CD1c-positive myeloid dendritic cell (primary cell): ENCODE measurements at regions not wholly inside any gene's neighbourhood (a gene's known extent, or its start where the extent isn't known, plus 50 kb on each side); places are given as distances from the start of the nearest gene placed in this dataset.
"Not testable (repeated sequence)": the region's sequence is repeated elsewhere in the genome, so short reads cannot be mapped to it uniquely, and the experiment has no call there.

Experiments
- DNase-seq: peaks from one replicate; pipeline ENCODE4 v3.0.0-alpha.2; 2016; ENCODE audit errors: extremely low spot score

DNA sequence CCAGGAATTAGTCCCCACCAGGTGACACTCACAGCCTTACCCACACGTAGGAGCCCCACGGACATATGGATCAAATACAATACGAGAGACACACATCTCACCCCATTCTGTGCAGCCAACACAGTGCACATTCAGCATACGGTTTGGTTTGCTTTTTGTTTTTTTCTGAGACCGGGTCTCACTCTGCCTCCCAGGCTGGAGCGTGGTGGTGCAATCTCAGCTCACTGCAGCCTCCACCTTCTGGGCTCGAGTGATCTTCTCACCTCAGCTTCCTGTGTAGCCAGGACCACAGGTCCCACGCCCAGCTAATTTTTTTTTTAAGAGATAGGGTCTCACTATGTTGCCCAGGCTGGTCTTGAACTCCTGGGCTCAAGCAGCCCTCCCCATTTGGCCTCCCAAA, 102.8 kb downstream of the POTEB start:
- DNase-seq: not testable (repeated sequence)

DNA sequence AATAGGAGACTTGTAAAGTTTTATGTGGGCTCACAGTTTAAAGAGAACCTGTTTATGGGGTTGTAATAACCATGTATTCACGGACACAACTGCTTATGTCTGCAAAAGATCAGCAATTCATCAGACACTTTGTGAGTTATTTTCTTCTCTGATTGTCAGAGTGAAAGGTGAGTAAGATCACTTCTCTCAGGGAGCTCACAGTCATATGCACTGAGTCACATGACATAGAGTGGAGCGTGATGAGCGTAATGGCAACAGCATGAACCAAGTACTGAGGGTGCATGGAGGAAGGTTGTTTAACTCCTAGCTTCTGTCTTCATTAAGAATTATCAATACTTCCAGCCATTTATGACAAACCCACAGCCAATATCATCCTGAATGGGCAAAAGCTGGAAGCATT, 111.0 kb downstream of the POTEB start:
- DNase-seq: not testable (repeated sequence)

DNA sequence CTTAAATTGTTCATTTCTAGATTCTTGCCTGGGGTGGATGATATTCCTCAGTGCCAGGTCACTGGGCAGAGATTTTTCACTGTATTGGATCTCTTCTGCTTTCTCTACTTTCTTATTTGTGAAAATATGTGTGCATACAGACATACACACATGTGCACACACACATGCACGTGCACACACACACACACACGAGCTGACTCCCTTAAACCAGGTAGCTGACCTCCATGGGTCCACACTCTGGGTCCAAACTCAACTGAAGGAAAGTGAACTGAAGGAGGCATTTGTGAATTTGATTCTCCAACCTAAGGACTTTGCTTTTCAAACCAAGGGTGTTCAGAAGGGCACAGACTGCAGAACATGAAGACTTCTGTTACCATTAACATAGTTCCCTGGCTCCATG, 113.8 kb downstream of the POTEB start:
- DNase-seq: not testable (repeated sequence)

DNA sequence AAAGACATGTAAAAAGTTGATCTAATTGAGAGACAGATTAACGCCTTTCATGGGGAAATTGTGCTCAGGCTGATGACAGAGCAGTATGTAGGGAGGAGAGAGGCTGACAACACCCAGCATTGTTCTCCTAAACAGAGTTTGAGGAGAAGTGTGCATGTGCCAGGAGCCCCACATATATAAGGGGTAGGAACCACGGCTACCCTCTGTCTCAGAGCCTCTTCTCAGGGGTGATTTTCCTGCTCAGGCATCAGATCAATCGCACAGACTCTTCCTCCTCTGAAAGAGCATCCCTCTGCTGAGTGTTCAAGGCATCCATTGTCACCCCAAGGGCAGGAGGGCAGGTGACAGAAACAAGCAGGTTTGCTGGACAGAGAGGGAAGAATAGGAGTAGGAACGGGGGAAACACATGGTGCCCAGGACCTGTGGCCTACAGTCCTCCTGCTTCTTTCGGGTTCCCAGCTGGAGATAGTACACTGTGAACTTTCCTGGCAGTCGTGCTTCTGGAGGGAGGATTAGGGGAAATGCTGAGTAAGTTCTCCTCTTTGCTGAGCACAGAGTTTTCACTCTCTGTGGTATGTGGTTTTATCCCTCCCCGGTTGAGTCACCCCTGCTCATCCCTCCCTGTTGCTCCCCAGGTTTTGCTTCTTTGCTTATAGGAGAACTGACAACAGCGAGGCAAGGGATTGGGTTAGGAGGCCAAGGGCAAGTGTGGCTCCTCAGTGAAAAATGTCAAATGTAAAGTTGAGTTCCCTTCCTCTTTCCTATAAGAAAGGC, 117.1 kb downstream of the POTEB start:
- peak; percentile 0 for DNase-seq

DNA sequence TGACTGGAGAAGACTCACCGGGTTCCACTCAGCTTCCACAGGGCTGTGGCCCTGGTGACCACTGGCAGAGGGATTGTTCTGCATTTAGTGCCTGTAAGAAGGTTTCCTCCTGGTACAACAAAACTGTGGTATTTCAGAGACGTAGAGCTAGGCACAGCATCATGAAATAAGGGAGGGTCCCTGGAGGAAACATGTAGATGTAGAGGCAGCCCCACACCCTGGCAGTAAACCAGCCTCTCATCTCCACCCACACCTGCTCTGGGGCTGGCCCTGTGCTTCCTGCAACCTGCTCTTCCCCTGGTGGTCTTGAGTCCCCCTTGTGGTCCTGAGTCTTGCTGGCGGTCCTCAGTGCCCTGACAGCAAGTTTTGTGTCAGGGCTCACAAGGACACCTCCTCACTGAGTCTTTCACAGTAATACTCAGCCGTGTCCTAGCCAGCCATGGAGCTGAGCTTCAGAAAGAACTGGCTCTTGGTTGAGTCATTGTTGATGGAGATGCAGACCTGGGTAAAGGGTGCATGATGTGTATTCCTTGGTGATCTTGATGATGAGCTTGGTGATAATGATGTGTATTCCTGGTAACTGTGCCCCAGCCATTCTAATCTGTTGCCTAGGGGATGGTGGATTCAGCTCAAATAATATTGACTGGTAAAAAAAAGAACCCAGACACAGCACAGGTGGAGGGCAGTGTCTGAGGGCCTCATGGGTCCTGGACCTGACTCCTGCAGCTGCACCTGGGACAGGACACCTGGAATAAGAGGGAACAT, 118.0 kb downstream of the POTEB start:
- peak; percentile 0 for DNase-seq

DNA sequence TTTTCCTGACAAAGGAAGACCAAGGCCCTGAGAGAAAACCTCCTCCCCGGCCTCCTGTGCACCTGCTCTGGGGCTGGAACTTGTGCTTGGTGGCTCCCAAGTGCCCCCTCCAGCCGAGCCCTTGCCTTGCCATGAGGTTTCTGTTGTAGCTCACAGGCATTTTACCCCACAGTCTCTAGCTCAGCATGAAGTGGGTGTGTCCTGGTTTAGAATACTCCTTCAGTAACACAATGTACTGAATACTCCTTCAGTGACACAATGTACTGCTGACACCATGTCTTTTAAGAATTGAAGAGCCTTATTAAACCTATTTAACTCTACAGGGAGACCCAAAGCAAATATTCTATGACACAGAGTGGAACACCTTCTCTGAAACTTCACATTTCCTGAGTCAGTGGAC, 123.7 kb downstream of the POTEB start:
- not testable (repeated sequence) for DNase-seq

DNA sequence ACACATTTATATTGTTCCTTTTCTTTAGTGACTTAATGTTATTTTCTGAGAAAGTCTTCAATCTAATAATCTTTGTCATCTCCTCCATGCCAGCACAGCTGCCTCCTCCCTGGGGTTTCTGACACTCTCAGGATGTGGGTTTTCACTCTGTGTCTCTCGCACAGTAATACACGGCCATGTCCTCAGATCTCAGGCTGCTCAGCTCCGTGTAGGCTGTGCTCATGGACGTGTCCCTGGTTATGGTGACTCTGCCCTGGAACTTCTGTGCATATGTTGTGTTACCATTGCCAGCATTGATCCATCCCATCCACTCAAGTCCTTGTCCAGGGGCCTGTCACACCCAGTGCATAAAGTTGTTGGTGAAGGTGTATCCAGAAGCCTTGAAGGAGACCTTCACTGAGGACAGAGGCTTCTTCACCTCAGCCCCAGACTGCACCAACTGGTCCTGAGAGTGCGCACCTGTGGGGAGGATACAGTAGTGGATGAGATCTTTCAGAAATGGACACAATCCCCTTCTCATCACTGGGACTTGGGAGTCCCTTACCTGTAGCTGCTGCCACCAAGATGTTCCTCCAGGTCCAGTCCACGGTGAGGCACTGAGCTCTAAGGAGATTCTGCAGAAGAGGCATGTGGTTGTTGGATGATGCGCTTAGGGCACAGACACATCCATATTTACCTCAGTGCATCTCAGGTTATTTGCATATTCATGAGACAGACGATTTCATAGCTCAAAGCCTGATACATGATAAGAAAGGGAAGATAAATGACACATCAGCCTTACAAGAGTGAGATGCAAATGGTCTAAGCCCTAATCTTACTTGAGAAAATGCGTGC, 125.2 kb downstream of the POTEB start:
- DNase-seq: not testable (repeated sequence)

DNA sequence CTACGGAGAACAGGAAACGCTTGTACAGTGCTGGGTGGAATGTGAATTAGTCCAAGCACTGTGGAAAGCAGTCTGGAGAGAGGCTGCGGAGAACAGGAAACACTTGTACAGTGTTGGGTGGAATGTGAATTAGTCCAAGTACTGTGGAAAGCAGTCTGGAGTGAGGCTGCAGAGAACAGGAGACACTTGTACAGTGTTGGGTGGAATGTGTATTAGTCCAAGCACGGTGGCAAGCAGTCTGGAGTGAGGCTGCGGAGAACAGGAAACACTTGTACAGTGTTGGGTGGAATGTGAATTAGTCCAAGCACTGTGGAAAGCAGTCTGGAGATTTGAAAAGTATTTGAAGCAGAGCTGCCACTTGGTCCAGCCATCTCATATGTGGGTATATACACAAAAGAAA, 128.4 kb downstream of the POTEB start:
- not testable (repeated sequence) for DNase-seq

DNA sequence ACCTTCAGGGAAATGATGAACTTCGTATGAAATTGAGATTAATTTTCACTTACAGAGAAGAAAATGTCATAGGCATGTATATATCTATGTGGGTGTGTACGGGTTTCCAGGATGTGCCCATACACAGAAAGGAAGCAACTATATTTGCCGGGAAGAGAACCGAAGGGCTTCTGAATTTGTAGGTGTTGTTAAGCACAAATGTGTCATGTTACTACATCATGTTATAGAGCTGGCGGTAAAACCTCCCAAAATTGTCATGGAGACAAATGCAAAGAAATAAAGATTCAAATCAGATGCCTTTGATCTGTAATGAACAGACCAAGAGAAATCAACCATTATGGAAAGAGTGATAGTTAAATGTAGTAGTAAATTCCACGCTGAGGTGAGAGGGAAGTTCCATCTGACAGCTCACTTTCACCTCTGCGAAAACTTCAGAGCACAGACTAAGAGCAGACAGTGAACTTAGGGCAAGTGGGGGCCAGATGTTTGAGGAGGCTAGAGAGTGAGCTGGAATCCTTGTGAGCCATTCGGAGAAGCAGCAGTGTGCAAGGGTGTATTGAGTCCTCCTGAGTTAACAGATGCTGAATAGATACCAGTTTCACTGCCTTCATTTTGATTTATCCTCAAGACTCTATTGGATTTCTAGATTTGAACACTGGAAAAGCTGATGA, 133.2 kb downstream of the POTEB start:
- DNase-seq: not testable (repeated sequence)

DNA sequence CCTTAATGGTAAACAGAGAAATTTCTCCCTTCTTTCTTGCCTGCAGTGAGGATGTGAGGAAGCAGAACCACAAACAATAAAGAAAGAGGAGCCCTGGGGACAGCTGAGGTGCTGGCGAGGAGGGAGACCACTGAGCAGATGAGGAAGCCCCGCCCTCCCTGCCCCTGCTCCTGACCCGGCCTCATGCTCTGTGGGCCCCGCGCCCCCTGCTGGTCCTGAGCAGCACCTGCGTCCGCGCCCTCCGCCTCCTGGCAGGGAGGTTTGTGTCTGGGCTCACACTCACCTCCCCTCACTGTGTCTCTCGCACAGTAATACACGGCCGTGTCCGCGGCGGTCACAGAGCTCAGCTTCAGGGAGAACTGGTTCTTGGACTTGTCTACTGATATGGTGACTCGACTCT, 135.5 kb downstream of the POTEB start:
- not testable (repeated sequence) for DNase-seq

DNA sequence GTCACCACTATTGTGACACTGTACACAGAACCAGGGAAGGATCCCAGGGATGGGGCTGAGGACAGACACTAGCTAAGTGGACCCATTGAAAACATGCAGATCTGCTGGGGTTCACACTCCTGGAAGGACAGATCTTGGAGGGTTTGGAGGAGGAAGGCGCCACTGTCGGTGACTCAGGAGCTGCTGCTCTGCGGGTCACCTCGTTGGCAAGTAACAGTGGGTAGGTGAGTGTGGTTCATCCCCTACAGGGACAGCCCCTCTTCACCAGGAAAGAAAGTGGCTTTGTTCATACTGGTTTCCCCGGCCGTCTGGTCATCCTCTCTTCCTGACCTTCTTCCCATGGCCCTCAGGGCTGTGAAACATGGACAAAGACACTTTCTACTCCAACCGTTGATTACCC, 139.5 kb downstream of the POTEB start:
- not testable (repeated sequence) for DNase-seq

DNA sequence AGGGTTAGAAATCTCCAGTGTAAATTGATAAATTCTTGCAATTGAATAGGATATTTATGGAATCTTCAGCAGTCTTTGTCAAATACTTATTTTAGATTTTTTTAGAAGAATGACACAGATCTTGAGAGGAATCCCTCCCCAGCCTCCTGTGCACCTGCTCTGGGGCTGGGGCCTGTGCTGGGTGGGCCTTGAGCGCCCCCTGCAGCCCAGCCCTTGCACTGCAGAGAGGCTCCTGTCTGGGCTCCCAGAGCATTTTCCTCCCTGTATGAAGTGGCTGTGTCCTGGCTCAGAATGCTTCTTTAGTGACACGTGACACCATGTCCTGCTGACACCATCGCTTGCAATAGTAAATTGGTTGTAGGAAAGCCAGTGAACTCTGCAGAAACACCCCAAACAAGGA, 141.1 kb downstream of the POTEB start:
- not testable (repeated sequence) for DNase-seq

DNA sequence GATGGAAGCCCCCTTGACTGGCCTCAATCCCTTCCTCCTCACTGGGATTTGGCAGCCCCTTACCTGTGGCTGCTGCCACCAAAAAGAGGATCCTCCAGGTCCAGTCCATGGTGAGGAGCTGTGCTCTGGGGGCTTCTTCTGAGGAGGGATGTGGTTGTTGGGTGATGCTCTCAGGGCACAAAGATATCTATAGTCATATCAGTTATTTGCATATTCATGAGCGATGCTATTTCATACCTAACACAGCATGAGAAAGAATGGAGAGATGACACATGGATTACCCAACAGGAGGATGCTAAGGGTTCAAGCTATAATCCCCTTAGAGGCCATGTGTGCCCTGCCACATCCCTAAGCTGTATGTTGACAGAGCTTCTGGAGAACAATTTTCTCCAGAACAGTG, 141.7 kb downstream of the POTEB start:
- DNase-seq: not testable (repeated sequence)

DNA sequence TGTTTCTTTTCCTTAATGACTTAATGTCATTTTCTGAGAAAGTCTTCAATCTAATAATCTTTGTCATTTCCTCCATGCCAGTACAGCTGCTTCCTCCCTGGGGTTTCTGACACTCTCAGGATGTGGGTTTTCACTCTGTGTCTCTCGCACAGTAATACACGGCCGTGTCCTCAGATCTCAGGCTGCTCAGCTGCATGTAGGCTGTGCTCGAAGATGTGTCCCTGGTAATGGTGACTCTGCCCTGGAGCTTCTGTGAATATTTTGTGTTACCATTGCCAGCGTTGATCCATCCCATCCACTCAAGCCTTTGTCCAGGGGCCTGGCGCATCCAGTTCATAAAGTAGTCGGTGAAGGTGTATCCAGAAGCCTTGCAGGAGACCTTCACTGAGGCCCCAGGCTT, 142.2 kb downstream of the POTEB start:
- not testable (repeated sequence) for DNase-seq

DNA sequence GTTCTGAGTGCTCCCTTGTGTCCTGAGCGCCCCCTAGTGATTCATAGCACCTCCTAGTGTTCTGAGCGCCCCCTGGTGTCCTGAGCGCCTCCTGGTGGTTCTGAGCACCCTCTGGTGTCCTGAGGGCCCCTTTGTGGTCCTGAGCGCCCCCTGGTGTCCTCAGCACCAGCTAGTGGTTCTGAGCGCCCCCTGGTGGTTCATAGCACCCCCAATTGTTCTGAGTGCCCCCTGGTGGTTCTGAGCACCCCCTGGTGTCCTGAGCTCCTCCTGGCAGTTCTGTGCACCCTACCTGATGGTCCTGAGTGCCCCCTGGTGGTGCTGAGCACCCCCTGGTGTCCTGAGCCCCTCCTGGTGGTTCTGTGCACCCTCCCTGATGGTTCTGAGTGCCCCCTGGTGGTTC, 146.0 kb downstream of the POTEB start:
- DNase-seq: not testable (repeated sequence)

DNA sequence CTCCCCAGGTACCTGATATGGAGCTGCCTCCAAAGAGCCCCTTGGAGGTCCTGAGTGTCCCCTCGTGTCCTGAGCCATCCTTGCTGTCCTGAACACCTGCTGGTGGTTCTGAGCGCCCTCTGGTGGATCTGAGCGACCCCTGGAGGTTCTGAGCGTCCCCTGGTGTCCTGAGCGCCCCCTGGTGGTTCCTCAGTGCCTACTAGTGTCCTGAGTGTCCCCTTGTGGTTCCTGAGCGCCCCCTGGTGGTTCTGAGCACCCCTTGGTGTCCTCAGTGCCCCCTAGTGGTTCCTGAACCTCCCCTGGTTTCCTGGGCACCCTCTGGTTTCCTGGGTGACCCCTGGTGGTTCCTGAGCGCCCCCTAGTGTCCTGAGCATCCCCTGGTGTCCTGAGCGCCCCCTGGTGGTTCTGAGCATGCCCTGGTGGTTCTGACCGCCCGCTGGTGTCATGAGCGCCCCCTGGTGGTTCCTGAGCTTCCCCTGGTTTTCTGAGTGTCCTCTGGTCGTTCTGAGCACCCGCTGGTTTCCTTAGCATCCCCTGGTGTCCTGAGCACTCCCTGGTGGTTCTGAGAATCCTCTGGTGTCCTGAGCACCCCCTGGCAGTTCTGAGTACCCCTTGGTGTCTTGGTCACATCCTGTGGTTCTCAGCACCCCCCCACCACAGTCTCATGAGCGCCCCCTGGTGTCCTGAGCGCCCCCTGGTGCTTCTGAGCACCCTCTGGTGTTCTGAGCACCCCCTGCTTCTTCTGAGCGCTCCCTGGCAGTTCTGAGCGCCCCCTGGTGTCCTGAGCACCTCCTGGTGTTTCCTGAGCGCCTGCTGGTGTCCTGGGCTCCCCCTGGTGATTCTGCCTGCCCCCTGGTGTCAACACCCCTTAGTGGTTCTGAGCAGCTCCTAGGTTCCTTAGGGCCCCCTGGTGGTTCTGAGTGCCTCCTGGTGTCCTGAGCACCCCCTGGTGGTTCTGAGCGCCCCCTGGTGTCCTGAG, 146.8 kb downstream of the POTEB start:
- not testable (repeated sequence) for DNase-seq

DNA sequence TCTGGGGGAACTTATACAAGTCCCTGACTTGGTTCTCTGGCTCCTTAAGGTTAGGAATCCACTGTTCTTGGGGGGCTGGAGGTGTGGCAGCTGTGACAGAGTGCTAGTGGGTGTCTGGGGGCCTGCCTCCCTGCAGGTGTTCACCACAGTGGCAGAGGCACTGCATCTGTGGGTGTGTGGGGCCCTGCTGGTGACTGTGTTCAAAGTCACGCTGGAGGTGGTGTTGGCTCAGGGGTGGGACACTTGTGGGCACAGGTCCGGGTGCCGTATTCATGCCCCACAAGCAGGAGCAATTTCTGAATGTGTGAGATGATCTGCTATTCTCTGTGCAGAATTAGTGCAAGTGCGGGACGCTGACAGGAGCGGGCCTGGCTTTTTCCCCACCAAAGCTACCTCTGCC, 152.5 kb downstream of the POTEB start:
- not testable (repeated sequence) for DNase-seq

DNA sequence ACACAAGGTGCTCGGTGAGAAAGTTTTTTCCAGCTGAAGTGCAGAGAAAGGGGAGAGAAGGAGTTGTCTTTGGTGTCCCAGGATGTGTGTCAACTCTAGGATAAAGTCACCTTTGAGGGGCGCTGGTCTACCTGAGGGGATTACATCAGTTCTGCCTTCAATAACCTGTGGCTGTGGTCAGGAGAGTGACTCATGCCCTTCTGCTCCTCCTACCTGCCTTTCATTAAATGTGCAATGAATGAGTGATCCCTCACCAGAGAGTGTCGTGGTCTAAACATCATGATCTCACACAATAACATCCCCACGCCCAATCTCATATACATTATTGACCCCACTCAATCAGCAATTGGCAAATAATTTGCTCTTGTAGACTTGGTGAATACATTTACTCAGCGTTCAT, 156.4 kb downstream of the POTEB start:
- DNase-seq: not testable (repeated sequence)

DNA sequence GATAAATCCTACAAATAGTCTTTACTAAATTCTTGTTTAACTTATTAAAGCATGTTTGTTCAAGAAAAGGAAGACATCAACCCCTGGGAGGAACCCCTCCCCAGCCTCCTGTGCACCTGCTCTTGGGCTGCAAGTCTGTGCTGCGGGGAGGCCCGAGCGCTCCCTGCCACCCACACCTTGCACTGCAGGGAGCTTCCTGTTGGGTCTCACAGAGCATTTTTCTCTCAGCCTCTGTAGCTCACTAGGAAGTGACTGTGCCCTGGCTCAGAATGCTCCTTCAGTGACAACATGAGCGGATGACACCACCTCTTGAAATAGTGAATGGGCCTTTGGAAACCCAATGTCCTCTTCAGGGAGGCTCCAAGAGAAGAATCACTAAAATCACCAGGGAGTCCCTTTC, 158.8 kb downstream of the POTEB start:
- DNase-seq: not testable (repeated sequence)

DNA sequence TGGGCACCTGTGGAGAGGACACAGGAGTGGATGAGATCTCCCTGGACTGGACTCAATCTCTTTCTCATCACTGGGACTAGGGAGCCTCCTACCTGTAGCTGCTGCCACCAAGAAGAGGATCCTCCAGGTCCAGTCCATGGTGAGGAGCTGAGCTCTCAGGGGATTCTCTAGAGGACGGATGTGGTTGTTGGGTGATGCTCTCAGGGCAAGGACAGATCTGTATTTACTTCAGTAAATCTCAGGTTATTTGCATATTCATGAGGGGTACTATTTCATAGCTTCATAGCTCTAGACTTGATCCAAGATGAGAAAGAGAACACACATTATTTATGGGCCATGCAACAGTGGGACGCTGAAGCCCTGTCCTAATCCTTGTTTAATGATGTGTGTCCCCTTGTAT, 159.4 kb downstream of the POTEB start:
- not testable (repeated sequence) for DNase-seq
